ENCODE measurements at regions not wholly inside any gene's neighbourhood (a gene's known extent, or its start where the extent isn't known, plus 50 kb on each side); places are given as distances from the start of the nearest gene placed in this dataset.

- TF ChIP-seq CHD1 (IDR thresholded peaks at IDR 0.05; ENCODE audit: low read length) (no peak), ZNF184 (CRISPR knock-in tag; IDR thresholded peaks at IDR 0.05) (no peak), ZKSCAN1 (IDR thresholded peaks at IDR 0.05; ENCODE audit: low read depth, low read length) (no peak), POLR2AphosphoS5 (IDR thresholded peaks at IDR 0.05; ENCODE audit: control insufficient read depth, insufficient read depth, low read depth, low read length) (no peak), NFE2L1 (tag; IDR thresholded peaks at IDR 0.05; ENCODE audit: borderline replicate concordance, low read depth) (no peak)
- TF ChIP-seq, protein P1, sequence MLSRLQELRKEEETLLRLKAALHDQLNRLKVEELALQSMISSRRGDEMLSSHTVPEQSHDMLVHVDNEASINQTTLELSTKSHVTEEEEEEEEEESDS (CRISPR knock-in tag; IDR thresholded peaks at IDR 0.05): no peak
- TF ChIP-seq, protein P2, sequence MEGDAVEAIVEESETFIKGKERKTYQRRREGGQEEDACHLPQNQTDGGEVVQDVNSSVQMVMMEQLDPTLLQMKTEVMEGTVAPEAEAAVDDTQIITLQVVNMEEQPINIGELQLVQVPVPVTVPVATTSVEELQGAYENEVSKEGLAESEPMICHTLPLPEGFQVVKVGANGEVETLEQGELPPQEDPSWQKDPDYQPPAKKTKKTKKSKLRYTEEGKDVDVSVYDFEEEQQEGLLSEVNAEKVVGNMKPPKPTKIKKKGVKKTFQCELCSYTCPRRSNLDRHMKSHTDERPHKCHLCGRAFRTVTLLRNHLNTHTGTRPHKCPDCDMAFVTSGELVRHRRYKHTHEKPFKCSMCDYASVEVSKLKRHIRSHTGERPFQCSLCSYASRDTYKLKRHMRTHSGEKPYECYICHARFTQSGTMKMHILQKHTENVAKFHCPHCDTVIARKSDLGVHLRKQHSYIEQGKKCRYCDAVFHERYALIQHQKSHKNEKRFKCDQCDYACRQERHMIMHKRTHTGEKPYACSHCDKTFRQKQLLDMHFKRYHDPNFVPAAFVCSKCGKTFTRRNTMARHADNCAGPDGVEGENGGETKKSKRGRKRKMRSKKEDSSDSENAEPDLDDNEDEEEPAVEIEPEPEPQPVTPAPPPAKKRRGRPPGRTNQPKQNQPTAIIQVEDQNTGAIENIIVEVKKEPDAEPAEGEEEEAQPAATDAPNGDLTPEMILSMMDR (IDR thresholded peaks at IDR 0.05 in 2 of 3, conservative IDR thresholded peaks at IDR 0.05 in 1 of 3; ENCODE audit: insufficient read depth in 2 of 3, low read depth in 1 of 3, low read length in 3 of 3): no peak
- TF ChIP-seq, protein P3, sequence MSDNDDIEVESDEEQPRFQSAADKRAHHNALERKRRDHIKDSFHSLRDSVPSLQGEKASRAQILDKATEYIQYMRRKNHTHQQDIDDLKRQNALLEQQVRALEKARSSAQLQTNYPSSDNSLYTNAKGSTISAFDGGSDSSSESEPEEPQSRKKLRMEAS (CRISPR knock-in tag; IDR thresholded peaks at IDR 0.05): no peak
Measured at GRCh38 chr3:24673596-24673995, 178.9 kb upstream of the THRB start.

All from K562 (cell line).